B cell (primary cell): ENCODE measurements at regions not wholly inside any gene's neighbourhood (a gene's known extent, or its start where the extent isn't known, plus 50 kb on each side); places are given as distances from the start of the nearest gene placed in this dataset.

ENCODE experiments used
- ATAC-seq: fragments of 200-7000 bp; cut with Tn5 transposase; one replicate; pipeline ENCODE4 v1.10.0; 2021; ENCODE audit warnings: low read depth, mild to moderate bottlenecking, moderate number of reproducible peaks, moderate library complexity
- CTCF ChIA-PET: fragments of 350-600 bp; sonication (Branson Sonifier 250); formaldehyde crosslinking; loops from one replicate; lab custom pipeline; 2021; ENCODE audit warnings: antibody characterized with exemption, inconsistent platforms; lab: Charles Lee
- POLR2A ChIA-PET: fragments of 350-600 bp; sonication (Branson Sonifier 250); formaldehyde crosslinking; loops from one replicate; lab custom pipeline; 2021; ENCODE audit warnings: antibody characterized with exemption; lab: Charles Lee
- DNase-seq: peaks from one replicate; pipeline ENCODE4 v3.0.0; 2013
- H2AFZ ChIP-seq: 2 replicates; pipeline ENCODE4 v1.6.1; 2012; ENCODE audit warnings: mild to moderate bottlenecking, low read depth, low read length; ENCODE audit not compliant: insufficient read depth, poor library complexity, severe bottlenecking
- H3K27ac ChIP-seq, 2 donors: 1 replicate in 1 of 2; 2 replicates in 1 of 2; pipeline ENCODE4 v1.5.1; 2012 to 2013; ENCODE audit warnings: low read length in 2 of 2, mild to moderate bottlenecking in 2 of 2, moderate library complexity in 1 of 2
- H3K27me3 ChIP-seq, 4 experiments: fragments of 200-600 bp in 1 of 4; sonication (generic) in 1 of 4; replicated peaks in 1 of 4; 1 replicate in 2 of 4; 2 replicates in 2 of 4; pipeline versions ENCODE4 v1.6.1 to v1.7.0; 2013 to 2016; ENCODE audit warnings: low read length in 3 of 4, mild to moderate bottlenecking in 2 of 4, mixed read lengths in 1 of 4, moderate library complexity in 1 of 4; ENCODE audit not compliant: insufficient read depth in 4 of 4, control insufficient read depth in 3 of 4; ENCODE audit errors: control extremely low read depth in 1 of 4
- H3K36me3 ChIP-seq, 2 experiments: replicated peaks in 1 of 2; 1 replicate in 1 of 2; 2 replicates in 1 of 2; pipeline versions ENCODE4 v1.6.1 to v1.7.1; 2013; ENCODE audit warnings: low read length in 1 of 2; ENCODE audit not compliant: insufficient read depth in 2 of 2, control insufficient read depth in 1 of 2; ENCODE audit errors: control extremely low read depth in 1 of 2, extremely low read depth in 1 of 2
- H3K4me1 ChIP-seq, 2 donors: fragments of 200-600 bp in 1 of 2; sonication (generic) in 1 of 2; 1 replicate in 1 of 2; 2 replicates in 1 of 2; pipeline versions ENCODE4 v1.5.1 to v1.6.1; 2013 to 2017; ENCODE audit warnings: low read length in 2 of 2; ENCODE audit not compliant: control insufficient read depth in 2 of 2, insufficient read depth in 2 of 2
- H3K4me2 ChIP-seq: replicated peaks from 2 replicates; pipeline ENCODE3; 2012; ENCODE audit warnings: mild to moderate bottlenecking, low read depth, low read length; ENCODE audit not compliant: poor library complexity, severe bottlenecking
- H3K4me3 ChIP-seq, 5 experiments: fragments of 200-600 bp in 1 of 5; sonication (generic) in 1 of 5; 1 replicate in 3 of 5; 2 replicates in 2 of 5; pipeline versions ENCODE4 v1.5.1 to v1.7.0; 2011 to 2016; ENCODE audit warnings: low read length in 4 of 5, mild to moderate bottlenecking in 4 of 5, low read depth in 2 of 5, control low read depth in 1 of 5, moderate library complexity in 1 of 5; ENCODE audit not compliant: insufficient read depth in 1 of 5; ENCODE audit errors: control extremely low read depth in 1 of 5, extremely low read depth in 1 of 5
- H3K79me2 ChIP-seq: fragments of 200-600 bp; sonication (generic); one replicate; pipeline ENCODE4 v1.6.0; 2016; ENCODE audit warnings: low read length; ENCODE audit not compliant: control insufficient read depth, insufficient read depth
- H3K9ac ChIP-seq: fragments of 200-600 bp; sonication (generic); 2 replicates; pipeline ENCODE4 v1.6.1; 2017; ENCODE audit warnings: mild to moderate bottlenecking, low read length, moderate library complexity
- H3K9me3 ChIP-seq, 3 donors: one replicate each; pipeline versions ENCODE4 v1.6.1 to v1.7.1; 2013; ENCODE audit warnings: low read length in 2 of 3; ENCODE audit not compliant: control insufficient read depth in 2 of 3, insufficient read depth in 1 of 3; ENCODE audit errors: control extremely low read depth in 1 of 3
- H4K20me1 ChIP-seq: 2 replicates; pipeline ENCODE4 v1.6.0; 2012; ENCODE audit warnings: mild to moderate bottlenecking, low read length; ENCODE audit not compliant: insufficient read depth, control insufficient read depth, poor library complexity, severe bottlenecking
- H3K27ac Mint-ChIP-seq: one replicate; pipeline ENCODE4 v1.8.0; 2021; ENCODE audit warnings: mixed read lengths
- H3K27me3 Mint-ChIP-seq: one replicate; pipeline ENCODE4 v1.8.0; 2021; ENCODE audit warnings: mixed read lengths
- H3K4me1 Mint-ChIP-seq: one replicate; pipeline ENCODE4 v1.8.0; 2021; ENCODE audit warnings: mixed read lengths
- H3K4me3 Mint-ChIP-seq: one replicate; pipeline ENCODE4 v1.8.0; 2021; ENCODE audit warnings: mixed read lengths
- H3K9me3 Mint-ChIP-seq: one replicate; pipeline ENCODE4 v1.8.0; 2022; ENCODE audit warnings: mixed read lengths; ENCODE audit not compliant: insufficient read depth
- CTCF ChIP-seq: fragments of 200-600 bp; IDR thresholded peaks from one replicate; pipeline ENCODE4 v1.8.0; 2022; ENCODE audit warnings: antibody characterized with exemption, mild to moderate bottlenecking
- EZH2 ChIP-seq: IDR thresholded peaks from 2 replicates; pipeline ENCODE4 v1.6.1; 2012; ENCODE audit warnings: borderline replicate concordance, low read depth, mild to moderate bottlenecking, moderate library complexity, low read length; ENCODE audit not compliant: insufficient read depth, poor library complexity, severe bottlenecking
- WGBS: methylation state at CpG from one replicate; pipeline ENCODE4 v1.1.5; 2013; ENCODE audit warnings: missing lambda C conversion rate; ENCODE audit not compliant: insufficient coverage; 5-methylcytosine and 5-hydroxymethylcytosine counted together
- intact Hi-C: fragments of 100-400 bp; cut with micrococcal nuclease; formaldehyde crosslinking; loops from one replicate; pipeline ENCODE4 v1.10.0; 2022

GRCh38 chr4:79492148-79492547 lies 84.1 kb upstream of the GK2 start:
- Histone ChIP-seq H2AFZ (no peak overlapping the region), H3K27me3 (no peaks in the 10 kb centered on the region), H3K79me2 (no peaks in the 10 kb centered on the region), H4K20me1 (no peaks in the 10 kb centered on the region), H3K4me2 (no peak overlapping the region), H3K4me1 (no peaks in the 10 kb centered on the region), H3K9ac (no peak overlapping the region), H3K9me3 (no peaks in the 10 kb centered on the region), H3K27ac (no peak overlapping the region), H3K4me3 (no peak overlapping the region), H3K36me3 (no peaks in the 10 kb centered on the region)
- POLR2A ChIA-PET, result no interaction called here
- Mint-ChIP-seq H3K27ac (no peak overlapping the region), H3K9me3 (no peaks in the 10 kb centered on the region), H3K4me3 (no peak overlapping the region), H3K4me1 (no peaks in the 10 kb centered on the region), H3K27me3 (peaks cover 3% of the 10 kb centered on the region)
- no peak for ATAC-seq
- 85% methylated on average over 3 of the region's 3 CpGs for WGBS
- DNase-seq, result no peak
- CTCF ChIA-PET, result no interaction called here
- intact Hi-C loops, result no loop called here
- TF ChIP-seq EZH2 (no peak), CTCF (no peak)

- H4K20me1 ChIP-seq, result no peaks in the 10 kb centered on the region
- Mint-ChIP-seq H3K4me3 (no peak overlapping the region), H3K4me1 (no peaks in the 10 kb centered on the region), H3K27me3 (peaks cover 3% of the 10 kb centered on the region), H3K9me3 (no peaks in the 10 kb centered on the region), H3K27ac (no peak overlapping the region)
- no peaks in the 10 kb centered on the region for H3K4me1 ChIP-seq
- no peaks in the 10 kb centered on the region for H3K27me3 ChIP-seq
- 100% methylated on average over 1 of the region's 2 CpGs for WGBS
- H3K9ac ChIP-seq, result no peak overlapping the region
- no peak overlapping the region for H3K4me2 ChIP-seq
- intact Hi-C loops, result no loop called here
- H3K36me3 ChIP-seq, result no peaks in the 10 kb centered on the region
- no peak overlapping the region for H3K4me3 ChIP-seq
- ATAC-seq (no peak), DNase-seq (no peak)
- TF ChIP-seq CTCF (no peak), EZH2 (no peak)
- H3K27ac ChIP-seq, result no peak overlapping the region
- no peaks in the 10 kb centered on the region for H3K9me3 ChIP-seq
- POLR2A ChIA-PET, result no interaction called here
- CTCF ChIA-PET, result no interaction called here
- H3K79me2 ChIP-seq, result no peaks in the 10 kb centered on the region
- H2AFZ ChIP-seq, result no peak overlapping the region
Observed at GRCh38 chr4:79489506-79489905, 81.5 kb upstream of the GK2 start.
